ENCODE measurements at regions not wholly inside any gene's neighbourhood (a gene's known extent, or its start where the extent isn't known, plus 50 kb on each side); places are given as distances from the start of the nearest gene placed in this dataset.

GRCh38 chr4:123120473-123120872 lies 198.1 kb upstream of the NUDT6 start:
- ATAC-seq (no peak), DNase-seq (no peak)
- H3K27me3 ChIP-seq (ENCODE audit: control insufficient read depth in 2 of 2, insufficient read depth in 2 of 2, low read length in 2 of 2): no peaks in the 10 kb centered on the region
- H3K4me3 Mint-ChIP-seq: no peak overlapping the region
- no peak overlapping the region for H3K27ac Mint-ChIP-seq
- intact Hi-C loops (cut with micrococcal nuclease): no loop called here
- H3K27ac ChIP-seq (ENCODE audit: low read depth, low read length): no peak overlapping the region
- peaks cover 0 to 38% (median 22%) of the 10 kb centered on the region in 5 donors for H3K36me3 Mint-ChIP-seq
- ChIA-PET CTCF (no interaction called here), POLR2A (no interaction called here)
- H3K36me3 ChIP-seq (ENCODE audit: control insufficient read depth in 2 of 3, insufficient read depth in 3 of 3, low read length in 3 of 3): no peaks in the 10 kb centered on the region
- H3K4me1 ChIP-seq (ENCODE audit: control insufficient read depth in 2 of 2, insufficient read depth in 2 of 2, low read length in 2 of 2): no peaks in the 10 kb centered on the region
- no peaks in the 10 kb centered on the region for H3K9me3 ChIP-seq (ENCODE audit: control insufficient read depth in 2 of 3, low read length in 3 of 3)
- no peaks in the 10 kb centered on the region for H3K4me1 Mint-ChIP-seq
- no peaks in the 10 kb centered on the region for H3K27me3 Mint-ChIP-seq
- no peak overlapping the region for H3K4me3 ChIP-seq (ENCODE audit: low read length)
- peaks cover 0 to 2% (median 0%) of the 10 kb centered on the region in 11 donors for H3K9me3 Mint-ChIP-seq

- no peaks in the 10 kb centered on the region for H3K27me3 ChIP-seq (ENCODE audit: control insufficient read depth in 2 of 2, insufficient read depth in 2 of 2, low read length in 2 of 2)
- no peaks in the 10 kb centered on the region for H3K9me3 ChIP-seq (ENCODE audit: control insufficient read depth in 2 of 3, low read length in 3 of 3)
- CTCF ChIA-PET: no interaction called here
- no peaks in the 10 kb centered on the region for H3K4me1 ChIP-seq (ENCODE audit: control insufficient read depth in 2 of 2, insufficient read depth in 2 of 2, low read length in 2 of 2)
- H3K36me3 Mint-ChIP-seq: peaks cover 0 to 42% (median 31%) of the 10 kb centered on the region in 5 donors
- H3K4me3 Mint-ChIP-seq: no peak overlapping the region
- H3K4me3 ChIP-seq (ENCODE audit: low read length): no peak overlapping the region
- H3K27ac ChIP-seq (ENCODE audit: low read depth, low read length): no peak overlapping the region
- H3K4me1 Mint-ChIP-seq: no peaks in the 10 kb centered on the region
- intact Hi-C loops (cut with micrococcal nuclease): no loop called here
- DNase-seq (no peak), ATAC-seq (no peak)
- H3K9me3 Mint-ChIP-seq: peaks cover 0 to 2% (median 0%) of the 10 kb centered on the region in 11 donors
- no peaks in the 10 kb centered on the region for H3K36me3 ChIP-seq (ENCODE audit: control insufficient read depth in 2 of 3, insufficient read depth in 3 of 3, low read length in 3 of 3)
- H3K27ac Mint-ChIP-seq: no peak overlapping the region
- POLR2A ChIA-PET: no interaction called here
- H3K27me3 Mint-ChIP-seq: no peaks in the 10 kb centered on the region
Observed at GRCh38 chr4:123121241-123121907, 199.0 kb upstream of the NUDT6 start.

GRCh38 chr4:123125477-123125876 lies 203.1 kb upstream of the NUDT6 start:
- Histone ChIP-seq H3K4me3 (ENCODE audit: low read length) (no peak overlapping the region), H3K27me3 (ENCODE audit: control insufficient read depth in 2 of 2, insufficient read depth in 2 of 2, low read length in 2 of 2) (no peaks in the 10 kb centered on the region), H3K9me3 (ENCODE audit: control insufficient read depth in 2 of 3, low read length in 3 of 3) (no peaks in the 10 kb centered on the region), H3K36me3 (ENCODE audit: control insufficient read depth in 2 of 3, insufficient read depth in 3 of 3, low read length in 3 of 3) (no peaks in the 10 kb centered on the region), H3K4me1 (ENCODE audit: control insufficient read depth in 2 of 2, insufficient read depth in 2 of 2, low read length in 2 of 2) (no peaks in the 10 kb centered on the region), H3K27ac (ENCODE audit: low read depth, low read length) (no peak overlapping the region)
- no peak overlapping the region for H3K27ac Mint-ChIP-seq
- intact Hi-C loops (cut with micrococcal nuclease): no loop called here
- ChIA-PET CTCF (no interaction called here), POLR2A (no interaction called here)
- no peaks in the 10 kb centered on the region for H3K4me1 Mint-ChIP-seq
- H3K4me3 Mint-ChIP-seq: no peak overlapping the region
- H3K27me3 Mint-ChIP-seq: no peaks in the 10 kb centered on the region
- ATAC-seq (no peak), DNase-seq (no peak)
- peaks cover 0 to 31% (median 24%) of the 10 kb centered on the region in 5 donors for H3K36me3 Mint-ChIP-seq
- H3K9me3 Mint-ChIP-seq: peaks cover 0 to 2% (median 0%) of the 10 kb centered on the region in 11 donors

GRCh38 chr4:123127218-123127617 lies 204.8 kb upstream of the NUDT6 start:
- H3K4me3 ChIP-seq (ENCODE audit: low read length): no peak overlapping the region
- no peaks in the 10 kb centered on the region for H3K27me3 ChIP-seq (ENCODE audit: control insufficient read depth in 2 of 2, insufficient read depth in 2 of 2, low read length in 2 of 2)
- Mint-ChIP-seq H3K27ac (no peak overlapping the region), H3K4me1 (no peaks in the 10 kb centered on the region), H3K36me3 (peaks cover 0 to 27% (median 19%) of the 10 kb centered on the region in 5 donors), H3K27me3 (no peaks in the 10 kb centered on the region), H3K4me3 (no peak overlapping the region), H3K9me3 (peaks cover 0 to 2% (median 0%) of the 10 kb centered on the region in 11 donors)
- H3K27ac ChIP-seq (ENCODE audit: low read depth, low read length): no peak overlapping the region
- DNase-seq (no peak), ATAC-seq (no peak)
- CTCF ChIA-PET: no interaction called here
- H3K4me1 ChIP-seq (ENCODE audit: control insufficient read depth in 2 of 2, insufficient read depth in 2 of 2, low read length in 2 of 2): no peaks in the 10 kb centered on the region
- H3K9me3 ChIP-seq (ENCODE audit: control insufficient read depth in 2 of 3, low read length in 3 of 3): no peaks in the 10 kb centered on the region
- intact Hi-C loops (cut with micrococcal nuclease): no loop called here
- POLR2A ChIA-PET: no interaction called here
- no peaks in the 10 kb centered on the region for H3K36me3 ChIP-seq (ENCODE audit: control insufficient read depth in 2 of 3, insufficient read depth in 3 of 3, low read length in 3 of 3)

- Mint-ChIP-seq H3K36me3 (peaks cover 0 to 28% (median 20%) of the 10 kb centered on the region in 5 donors), H3K4me3 (no peak overlapping the region), H3K9me3 (peaks cover 0 to 2% (median 0%) of the 10 kb centered on the region in 11 donors), H3K27ac (no peak overlapping the region), H3K4me1 (no peaks in the 10 kb centered on the region), H3K27me3 (no peaks in the 10 kb centered on the region)
- Histone ChIP-seq H3K9me3 (ENCODE audit: control insufficient read depth in 2 of 3, low read length in 3 of 3) (no peaks in the 10 kb centered on the region), H3K36me3 (ENCODE audit: control insufficient read depth in 2 of 3, insufficient read depth in 3 of 3, low read length in 3 of 3) (no peaks in the 10 kb centered on the region), H3K4me1 (ENCODE audit: control insufficient read depth in 2 of 2, insufficient read depth in 2 of 2, low read length in 2 of 2) (no peaks in the 10 kb centered on the region), H3K27me3 (ENCODE audit: control insufficient read depth in 2 of 2, insufficient read depth in 2 of 2, low read length in 2 of 2) (no peaks in the 10 kb centered on the region), H3K27ac (ENCODE audit: low read depth, low read length) (no peak overlapping the region), H3K4me3 (ENCODE audit: low read length) (no peak overlapping the region)
- ChIA-PET CTCF (no interaction called here), POLR2A (no interaction called here)
- ATAC-seq (no peak), DNase-seq (no peak)
- intact Hi-C loops (cut with micrococcal nuclease): no loop called here
Observed at GRCh38 chr4:123127875-123128274, 205.5 kb upstream of the NUDT6 start.

- ATAC-seq (no peak), DNase-seq (no peak)
- Mint-ChIP-seq H3K27me3 (no peaks in the 10 kb centered on the region), H3K4me3 (no peak overlapping the region), H3K36me3 (peaks cover 0 to 35% (median 14%) of the 10 kb centered on the region in 5 donors), H3K27ac (no peak overlapping the region), H3K9me3 (no peaks in the 10 kb centered on the region), H3K4me1 (peaks cover 0 to 3% (median 0%) of the 10 kb centered on the region in 7 donors)
- H3K4me3 ChIP-seq (ENCODE audit: low read length): no peak overlapping the region
- POLR2A ChIA-PET: no interaction called here
- no peaks in the 10 kb centered on the region for H3K27me3 ChIP-seq (ENCODE audit: control insufficient read depth in 2 of 2, insufficient read depth in 2 of 2, low read length in 2 of 2)
- H3K36me3 ChIP-seq (ENCODE audit: control insufficient read depth in 2 of 3, insufficient read depth in 3 of 3, low read length in 3 of 3): no peaks in the 10 kb centered on the region
- no peaks in the 10 kb centered on the region for H3K9me3 ChIP-seq (ENCODE audit: control insufficient read depth in 2 of 3, low read length in 3 of 3)
- intact Hi-C loops (cut with micrococcal nuclease): no loop called here
- CTCF ChIA-PET: interaction anchor here (0.6 kb wide), 1 partner anchor 15 kb away, joined by 3 read pairs; no protein-coding TSS in a partner anchor
- H3K4me1 ChIP-seq (ENCODE audit: control insufficient read depth in 2 of 2, insufficient read depth in 2 of 2, low read length in 2 of 2): no peaks in the 10 kb centered on the region
- H3K27ac ChIP-seq (ENCODE audit: low read depth, low read length): no peak overlapping the region
Observed at GRCh38 chr4:123133397-123134050, 211.1 kb upstream of the NUDT6 start.

GRCh38 chr4:123144616-123145015 lies 222.2 kb upstream of the NUDT6 start:
- POLR2A ChIA-PET: interaction anchor here (0.6 to 1.0 kb wide), 2 partner anchors 12 to 1500 kb away, joined by 4 to 7 read pairs; no protein-coding TSS in a partner anchor
- CTCF ChIA-PET: no interaction called here
- peaks cover 0 to 44% (median 40%) of the 10 kb centered on the region in 5 donors for H3K36me3 Mint-ChIP-seq
- ATAC-seq: no peak
- H3K9me3 Mint-ChIP-seq: peaks cover 0 to 13% (median 0%) of the 10 kb centered on the region in 11 donors
- no peak overlapping the region for H3K4me3 ChIP-seq (ENCODE audit: low read length)
- no peak for DNase-seq
- H3K27ac ChIP-seq (ENCODE audit: low read depth, low read length): no peak overlapping the region
- intact Hi-C loops (cut with micrococcal nuclease): no loop called here
- H3K27me3 ChIP-seq (ENCODE audit: control insufficient read depth in 2 of 2, insufficient read depth in 2 of 2, low read length in 2 of 2): no peaks in the 10 kb centered on the region
- H3K36me3 ChIP-seq (ENCODE audit: control insufficient read depth in 2 of 3, insufficient read depth in 3 of 3, low read length in 3 of 3): no peaks in the 10 kb centered on the region
- no peak overlapping the region for H3K27ac Mint-ChIP-seq
- H3K27me3 Mint-ChIP-seq: no peaks in the 10 kb centered on the region
- H3K4me1 ChIP-seq (ENCODE audit: control insufficient read depth in 2 of 2, insufficient read depth in 2 of 2, low read length in 2 of 2): no peaks in the 10 kb centered on the region
- no peaks in the 10 kb centered on the region for H3K9me3 ChIP-seq (ENCODE audit: control insufficient read depth in 2 of 3, low read length in 3 of 3)
- no peak overlapping the region for H3K4me3 Mint-ChIP-seq
- peaks cover 0 to 6% (median 0%) of the 10 kb centered on the region in 7 donors for H3K4me1 Mint-ChIP-seq

All from naive thymus-derived CD4-positive, alpha-beta T cell (primary cell).